ENCODE measurements at regions not wholly inside any gene's neighbourhood (a gene's known extent, or its start where the extent isn't known, plus 50 kb on each side); places are given as distances from the start of the nearest gene placed in this dataset.

DNA sequence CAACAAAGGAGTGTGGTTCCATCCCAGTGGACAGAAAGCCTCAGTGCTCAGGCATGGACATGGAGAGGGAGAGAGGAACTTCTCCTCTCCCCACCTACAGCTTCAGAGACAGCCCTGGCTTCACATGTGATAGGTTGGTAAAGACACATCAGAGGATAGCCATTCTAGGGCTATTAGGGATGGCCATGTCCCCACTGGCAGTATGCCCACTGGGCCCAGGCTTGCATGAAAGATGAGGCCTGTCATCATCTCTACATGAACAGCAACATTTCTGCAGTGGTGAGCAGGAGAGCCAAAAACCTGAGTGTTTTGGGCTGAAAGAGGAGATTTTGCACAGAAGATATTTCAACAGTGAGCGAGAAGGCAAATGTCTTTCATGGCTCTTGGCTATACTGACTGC, 517.2 kb downstream of the NR4A2 start:
- no peak overlapping the region for H3K4me3 Mint-ChIP-seq
- peaks cover 22 to 23% of the 10 kb centered on the region in 2 experiments for H3K9me3 Mint-ChIP-seq
- no peak overlapping the region for H3K56ac ChIP-seq (ENCODE audit: insufficient read length, low read depth, low read length)
- H3K4me2 ChIP-seq (ENCODE audit: insufficient read depth, insufficient read length, low read length), result no peak overlapping the region
- H3T11ph ChIP-seq (ENCODE audit: low read length), result no peak overlapping the region
- no peak overlapping the region for H3K14ac ChIP-seq (ENCODE audit: insufficient read depth, low read length)
- H2BK12ac ChIP-seq (ENCODE audit: insufficient read length, low read depth, low read length), result no peak overlapping the region
- no peak overlapping the region for H4K8ac ChIP-seq (replicated peaks; ENCODE audit: insufficient read length, low read depth, low read length)
- H3K79me1 ChIP-seq (ENCODE audit: insufficient read depth, low read depth, low read length, poor library complexity, severe bottlenecking), result no peaks in the 10 kb centered on the region
- no peak for TF ChIP-seq CTCF (conservative IDR thresholded peaks at IDR 0.05)
- WGBS (ENCODE audit: extremely low coverage, insufficient read length, low lambda C conversion rate), result no CpG with 5 or more reads among the region's 1 CpG
- H2AK5ac ChIP-seq (ENCODE audit: insufficient read length, low read length), result no peak overlapping the region
- H2BK5ac ChIP-seq (ENCODE audit: insufficient read length, low read length), result no peak overlapping the region
- peaks cover 10 to 20% (median 19%) of the 10 kb centered on the region in 3 experiments for H3K36me3 Mint-ChIP-seq (ENCODE audit: insufficient read depth in 1 of 3, low read depth in 3 of 3)
- H3K23ac ChIP-seq (ENCODE audit: insufficient read length, low read depth, low read length), result no peak overlapping the region
- H3K79me2 ChIP-seq (ENCODE audit: insufficient read depth, low read length), result no peaks in the 10 kb centered on the region
- no peak overlapping the region for H4K5ac ChIP-seq (ENCODE audit: insufficient read length, low read depth, low read length)
- no peak overlapping the region for H3K27ac Mint-ChIP-seq
- H3K18ac ChIP-seq (ENCODE audit: insufficient read length, low read depth, low read length), result no peak overlapping the region
- H2BK20ac ChIP-seq (ENCODE audit: low read depth, low read length, poor library complexity, severe bottlenecking), result no peak overlapping the region
- H3K4ac ChIP-seq (ENCODE audit: low read depth, low read length), result no peak overlapping the region
- no peak for DNase-seq
- no peak overlapping the region for H2AFZ ChIP-seq (ENCODE audit: low read length)
- no peaks in the 10 kb centered on the region; the same call in 1 of the 2 replicates for H3K27me3 Mint-ChIP-seq (ENCODE audit: low read depth)
- no peaks in the 10 kb centered on the region for H4K20me1 ChIP-seq (ENCODE audit: control insufficient read depth, insufficient read depth, insufficient read length)
- no peak overlapping the region for H3K9ac ChIP-seq (ENCODE audit: extremely low read depth, insufficient read length, low read length)
- H3K23me2 ChIP-seq (ENCODE audit: insufficient read length, low read depth, low read length, poor library complexity, severe bottlenecking), result no peaks in the 10 kb centered on the region
- peaks cover 11% of the 10 kb centered on the region for H3K9me3 ChIP-seq (ENCODE audit: control insufficient read depth, low read depth, low read length)
- H3K4me1 Mint-ChIP-seq, result peaks cover 0 to 9% of the 10 kb centered on the region in 2 experiments; a peak in 2 of 4 replicates
- no peak overlapping the region for H3K27ac ChIP-seq (ENCODE audit: insufficient read length, low read depth, low read length)
- H3K4me1 ChIP-seq (ENCODE audit: insufficient read depth, low read length), result no peaks in the 10 kb centered on the region
- no peak overlapping the region for H4K91ac ChIP-seq (ENCODE audit: insufficient read length, low read depth, low read length)
- no peaks in the 10 kb centered on the region for H3K27me3 ChIP-seq (ENCODE audit: insufficient read depth, low read length)
- no peak overlapping the region for H2BK15ac ChIP-seq (ENCODE audit: low read depth, low read length)
- H2BK120ac ChIP-seq (ENCODE audit: low read depth, low read length, poor library complexity, severe bottlenecking), result no peak overlapping the region

Data from H9 (cell line).